IMR-90 (cell line): ENCODE measurements at regions not wholly inside any gene's neighbourhood (a gene's known extent, or its start where the extent isn't known, plus 50 kb on each side); places are given as distances from the start of the nearest gene placed in this dataset.

Experiments
- ATAC-seq: fragments of 200-7000 bp; cut with Tn5 transposase; 2 replicates; pipeline ENCODE4 v1.9.1; 2020; ENCODE audit warnings: low read depth, mild to moderate bottlenecking, moderate library complexity
- BruUV-seq: library from RNA; stranded (reverse); fragments of 400-500 nt; replicated peaks from 2 replicates; lab custom pipeline; 2021; lab: Mats Ljungman, UMichigan
- CTCF ChIA-PET: fragments of 300-600 bp; formaldehyde crosslinking; extraction: SDS; loops from one replicate; lab custom pipeline; 2021; ENCODE audit warnings: antibody characterized with exemption; lab: Yijun Ruan, JAX
- POLR2A ChIA-PET: fragments of 300-600 bp; sonication (Branson Sonifier 250); formaldehyde crosslinking; loops from one replicate; lab custom pipeline; 2022; ENCODE audit warnings: antibody characterized with exemption; ENCODE audit not compliant: unreplicated experiment; lab: Charles Lee
- DNase-seq: peaks from one replicate; pipeline ENCODE4 v3.0.0; 2013
- H2AFZ ChIP-seq: replicated peaks from 2 replicates; pipeline ENCODE3; 2013; ENCODE audit warnings: low read length, mild to moderate bottlenecking; ENCODE audit not compliant: poor library complexity
- H2AK5ac ChIP-seq: 2 replicates; pipeline ENCODE4 v1.6.1; 2013; ENCODE audit warnings: low read depth, low read length, inconsistent platforms
- H2AK9ac ChIP-seq: replicated peaks from 2 replicates; pipeline ENCODE3; 2013; ENCODE audit warnings: mild to moderate bottlenecking, low read depth, low read length, moderate library complexity; ENCODE audit not compliant: poor library complexity
- H2BK120ac ChIP-seq: 2 replicates; pipeline ENCODE4 v1.6.1; 2013; ENCODE audit warnings: low read depth, low read length, inconsistent platforms
- H2BK15ac ChIP-seq: 3 replicates; pipeline ENCODE4 v1.6.1; 2013; ENCODE audit warnings: low read depth, low read length, inconsistent platforms
- H2BK20ac ChIP-seq: 2 replicates; pipeline ENCODE4 v1.6.1; 2013; ENCODE audit warnings: low read depth, mild to moderate bottlenecking, inconsistent platforms, low read length, moderate library complexity
- H2BK5ac ChIP-seq: 2 replicates; pipeline ENCODE4 v1.6.1; 2013; ENCODE audit warnings: mild to moderate bottlenecking, low read depth, low read length, inconsistent platforms; ENCODE audit not compliant: poor library complexity, severe bottlenecking
- H3K14ac ChIP-seq: replicated peaks from 2 replicates; pipeline ENCODE4 v1.6.1; 2013; ENCODE audit warnings: low read depth, low read length, inconsistent platforms
- H3K18ac ChIP-seq: 2 replicates; pipeline ENCODE4 v1.6.1; 2013; ENCODE audit warnings: low read depth, low read length, control low read depth
- H3K23ac ChIP-seq: 2 replicates; pipeline ENCODE4 v1.6.1; 2013; ENCODE audit warnings: low read depth, low read length, inconsistent platforms
- H3K27ac ChIP-seq: 2 replicates; pipeline ENCODE4 v1.5.1; 2013; ENCODE audit warnings: mild to moderate bottlenecking, control low read depth, low read length; ENCODE audit not compliant: insufficient read depth
- H3K27me3 ChIP-seq: 2 replicates; pipeline ENCODE4 v1.6.1; 2013; ENCODE audit warnings: low read length; ENCODE audit not compliant: control insufficient read depth, insufficient read depth
- H3K36me3 ChIP-seq: 2 replicates; pipeline ENCODE4 v1.6.1; 2013; ENCODE audit warnings: low read length, mixed read lengths; ENCODE audit not compliant: control insufficient read depth, insufficient read depth
- H3K4ac ChIP-seq: 2 replicates; pipeline ENCODE4 v1.6.1; 2013; ENCODE audit warnings: low read depth, low read length, inconsistent platforms
- H3K4me1 ChIP-seq: 2 replicates; pipeline ENCODE4 v1.6.1; 2013; ENCODE audit warnings: low read length, mixed read lengths; ENCODE audit not compliant: control insufficient read depth, insufficient read depth
- H3K4me2 ChIP-seq: 2 replicates; pipeline ENCODE4 v1.6.1; 2013; ENCODE audit warnings: low read depth, mild to moderate bottlenecking, control low read depth, low read length, moderate library complexity
- H3K4me3 ChIP-seq: 2 replicates; pipeline ENCODE4 v1.5.1; 2013; ENCODE audit warnings: low read depth, mild to moderate bottlenecking, control low read depth, low read length, moderate library complexity; ENCODE audit not compliant: insufficient read depth
- H3K56ac ChIP-seq: 2 replicates; pipeline ENCODE4 v1.6.1; 2013; ENCODE audit warnings: low read length, inconsistent platforms; ENCODE audit not compliant: insufficient read depth; ENCODE audit errors: extremely low read depth
- H3K79me1 ChIP-seq, 2 experiments: 2 replicates each; pipeline ENCODE4 v1.6.1; 2013; ENCODE audit warnings: low read length in 2 of 2, inconsistent platforms in 1 of 2, low read depth in 1 of 2
- H3K9ac ChIP-seq: 2 replicates; pipeline ENCODE4 v1.6.1; 2013; ENCODE audit warnings: low read depth, low read length, control low read depth
- H3K9me1 ChIP-seq: 2 replicates; pipeline ENCODE4 v1.6.1; 2013; ENCODE audit warnings: low read length, inconsistent platforms; ENCODE audit not compliant: insufficient read depth
- H3K9me3 ChIP-seq: 2 replicates; pipeline ENCODE4 v1.6.1; 2013; ENCODE audit warnings: low read length; ENCODE audit not compliant: control insufficient read depth, insufficient read depth
- H4K20me1 ChIP-seq: 2 replicates; pipeline ENCODE4 v1.6.1; 2013; ENCODE audit warnings: low read length, inconsistent platforms; ENCODE audit not compliant: insufficient read depth
- H4K5ac ChIP-seq: 2 replicates; pipeline ENCODE4 v1.6.1; 2013; ENCODE audit warnings: mild to moderate bottlenecking, low read depth, low read length, control low read depth
- H4K8ac ChIP-seq, 2 experiments: 2 replicates each; pipeline ENCODE4 v1.6.1; 2013; ENCODE audit warnings: low read depth in 2 of 2, low read length in 2 of 2, control low read depth in 1 of 2, inconsistent platforms in 1 of 2
- H4K91ac ChIP-seq: 2 replicates; pipeline ENCODE4 v1.6.1; 2013; ENCODE audit warnings: low read depth, low read length, inconsistent platforms; ENCODE audit not compliant: insufficient read depth
- CHD1 ChIP-seq: IDR thresholded peaks from 2 replicates; pipeline ENCODE4 v1.6.1; 2012; ENCODE audit warnings: low read depth, low read length, improper control_type of control experiment
- dilution Hi-C: fragments of 300-500 bp; cut with HindIII; formaldehyde crosslinking; loops from one replicate; pipeline ENCODE4 v1.14.3; 2018; ENCODE audit warnings: low sequenced_read_pairs; ENCODE audit not compliant: unreplicated experiment
- in situ Hi-C: fragments of 300-500 bp; cut with MboI; formaldehyde crosslinking; loops from 3 replicates; pipeline ENCODE4 v1.14.3; 2019; ENCODE audit warnings: low sequenced_read_pairs, inconsistent platforms, mixed read lengths
- intact Hi-C: fragments of 100-400 bp; cut with micrococcal nuclease; formaldehyde crosslinking; loops from 2 replicates; pipeline ENCODE4 v1.10.0; 2022

GRCh38 chr13:87582399-87582798, 88.8 kb upstream of the SLITRK5 start:
- peaks cover 2% of the 10 kb centered on the region; the same call in 1 of the 2 replicates for H3K9me3 ChIP-seq
- no peaks in the 10 kb centered on the region for H4K20me1 ChIP-seq
- ATAC-seq (no peak), DNase-seq (no peak)
- no peak overlapping the region for H3K4ac ChIP-seq
- no peak overlapping the region for H2AFZ ChIP-seq
- H4K5ac ChIP-seq = no peak overlapping the region
- H3K27ac ChIP-seq = no peak overlapping the region
- BruUV-seq = no TSS peak
- no peak overlapping the region for H3K56ac ChIP-seq
- H3K36me3 ChIP-seq = no peaks in the 10 kb centered on the region
- dilution Hi-C loops (no loop called here), intact Hi-C loops (no loop called here), in situ Hi-C loops (no loop called here)
- no peak overlapping the region for H3K4me2 ChIP-seq
- no peaks in the 10 kb centered on the region for H3K9me1 ChIP-seq
- H2BK120ac ChIP-seq = no peak overlapping the region
- no peak overlapping the region for H4K8ac ChIP-seq
- H2BK5ac ChIP-seq = no peak overlapping the region
- POLR2A ChIA-PET = no interaction called here
- no peak overlapping the region for H4K91ac ChIP-seq
- no peak overlapping the region for H3K23ac ChIP-seq
- H3K4me1 ChIP-seq = no peaks in the 10 kb centered on the region
- H2BK15ac ChIP-seq = no peak overlapping the region
- no peaks in the 10 kb centered on the region for H3K79me1 ChIP-seq
- H2AK5ac ChIP-seq = no peak overlapping the region
- no peak overlapping the region for H2AK9ac ChIP-seq
- H3K4me3 ChIP-seq = no peak overlapping the region
- no peak overlapping the region for H3K18ac ChIP-seq
- H2BK20ac ChIP-seq = no peak overlapping the region
- H3K9ac ChIP-seq = no peak overlapping the region
- CTCF ChIA-PET = no interaction called here
- H3K14ac ChIP-seq = no peak overlapping the region
- H3K27me3 ChIP-seq = no peaks in the 10 kb centered on the region
- TF ChIP-seq CHD1 = no peak
